ENCODE measurements at regions not wholly inside any gene's neighbourhood (a gene's known extent, or its start where the extent isn't known, plus 50 kb on each side); places are given as distances from the start of the nearest gene placed in this dataset.

- intact Hi-C loops (cut with DNase I; ENCODE audit: low total_unique reads), result no loop called here
- H3K27ac ChIP-seq, result no peak overlapping the region
Observed at GRCh38 chr11:36790526-36790925, 192.5 kb upstream of the RAG2 start.

GRCh38 chr11:36783808-36784207, 185.8 kb upstream of the RAG2 start:
- DNase-seq, result no peak
- intact Hi-C loops (cut with DNase I; ENCODE audit: low total_unique reads), result no loop called here

More at GRCh38 chr11:36790526-36790925, 192.5 kb upstream of the RAG2 start:
- Histone ChIP-seq H3K36me3 (no peaks in the 10 kb centered on the region), H3K4me1 (no peaks in the 10 kb centered on the region), H3K27me3 (no peaks in the 10 kb centered on the region), H3K4me3 (no peak overlapping the region), H3K9me3 (no peaks in the 10 kb centered on the region)
- no peak for TF ChIP-seq POLR2A (IDR thresholded peaks at IDR 0.05)
- no peak for TF ChIP-seq CTCF (IDR thresholded peaks at IDR 0.05)
- no peak for DNase-seq

GRCh38 chr11:36779791-36780190, 181.8 kb upstream of the RAG2 start:
- Histone ChIP-seq H3K36me3 (no peaks in the 10 kb centered on the region), H3K9me3 (no peaks in the 10 kb centered on the region), H3K4me1 (no peaks in the 10 kb centered on the region), H3K27me3 (no peaks in the 10 kb centered on the region), H3K4me3 (no peak overlapping the region), H3K27ac (no peak overlapping the region)
- DNase-seq, result no peak
- intact Hi-C loops (cut with DNase I; ENCODE audit: low total_unique reads), result no loop called here
- TF ChIP-seq CTCF (IDR thresholded peaks at IDR 0.05) (no peak), POLR2A (IDR thresholded peaks at IDR 0.05) (no peak)

More at GRCh38 chr11:36783808-36784207, 185.8 kb upstream of the RAG2 start:
- Histone ChIP-seq H3K9me3 (no peaks in the 10 kb centered on the region), H3K27ac (no peak overlapping the region), H3K4me1 (no peaks in the 10 kb centered on the region), H3K4me3 (no peak overlapping the region), H3K36me3 (no peaks in the 10 kb centered on the region), H3K27me3 (no peaks in the 10 kb centered on the region)
- no peak for TF ChIP-seq CTCF (IDR thresholded peaks at IDR 0.05)
- TF ChIP-seq POLR2A (IDR thresholded peaks at IDR 0.05), result no peak

GRCh38 chr11:36777311-36777710, 179.3 kb upstream of the RAG2 start:
- no peaks in the 10 kb centered on the region for H3K9me3 ChIP-seq
- intact Hi-C loops (cut with DNase I; ENCODE audit: low total_unique reads), result no loop called here
- TF ChIP-seq POLR2A (IDR thresholded peaks at IDR 0.05) (no peak), CTCF (IDR thresholded peaks at IDR 0.05) (no peak)
- no peaks in the 10 kb centered on the region for H3K27me3 ChIP-seq
- no peak for DNase-seq
- no peak overlapping the region for H3K27ac ChIP-seq
- no peaks in the 10 kb centered on the region for H3K36me3 ChIP-seq
- H3K4me1 ChIP-seq, result no peaks in the 10 kb centered on the region
- no peak overlapping the region for H3K4me3 ChIP-seq

GRCh38 chr11:36775756-36776155, 177.7 kb upstream of the RAG2 start:
- DNase-seq, result no peak
- no peaks in the 10 kb centered on the region for H3K27me3 ChIP-seq
- intact Hi-C loops (cut with DNase I; ENCODE audit: low total_unique reads), result no loop called here
- no peaks in the 10 kb centered on the region for H3K4me1 ChIP-seq
- no peak overlapping the region for H3K27ac ChIP-seq
- no peak for TF ChIP-seq POLR2A (IDR thresholded peaks at IDR 0.05)
- TF ChIP-seq CTCF (IDR thresholded peaks at IDR 0.05), result no peak
- no peaks in the 10 kb centered on the region for H3K36me3 ChIP-seq
- H3K9me3 ChIP-seq, result no peaks in the 10 kb centered on the region
- H3K4me3 ChIP-seq, result no peak overlapping the region

Measured in uterus (tissue), 3 donors.